ENCODE measurements at regions not wholly inside any gene's neighbourhood (a gene's known extent, or its start where the extent isn't known, plus 50 kb on each side); places are given as distances from the start of the nearest gene placed in this dataset.

DNA sequence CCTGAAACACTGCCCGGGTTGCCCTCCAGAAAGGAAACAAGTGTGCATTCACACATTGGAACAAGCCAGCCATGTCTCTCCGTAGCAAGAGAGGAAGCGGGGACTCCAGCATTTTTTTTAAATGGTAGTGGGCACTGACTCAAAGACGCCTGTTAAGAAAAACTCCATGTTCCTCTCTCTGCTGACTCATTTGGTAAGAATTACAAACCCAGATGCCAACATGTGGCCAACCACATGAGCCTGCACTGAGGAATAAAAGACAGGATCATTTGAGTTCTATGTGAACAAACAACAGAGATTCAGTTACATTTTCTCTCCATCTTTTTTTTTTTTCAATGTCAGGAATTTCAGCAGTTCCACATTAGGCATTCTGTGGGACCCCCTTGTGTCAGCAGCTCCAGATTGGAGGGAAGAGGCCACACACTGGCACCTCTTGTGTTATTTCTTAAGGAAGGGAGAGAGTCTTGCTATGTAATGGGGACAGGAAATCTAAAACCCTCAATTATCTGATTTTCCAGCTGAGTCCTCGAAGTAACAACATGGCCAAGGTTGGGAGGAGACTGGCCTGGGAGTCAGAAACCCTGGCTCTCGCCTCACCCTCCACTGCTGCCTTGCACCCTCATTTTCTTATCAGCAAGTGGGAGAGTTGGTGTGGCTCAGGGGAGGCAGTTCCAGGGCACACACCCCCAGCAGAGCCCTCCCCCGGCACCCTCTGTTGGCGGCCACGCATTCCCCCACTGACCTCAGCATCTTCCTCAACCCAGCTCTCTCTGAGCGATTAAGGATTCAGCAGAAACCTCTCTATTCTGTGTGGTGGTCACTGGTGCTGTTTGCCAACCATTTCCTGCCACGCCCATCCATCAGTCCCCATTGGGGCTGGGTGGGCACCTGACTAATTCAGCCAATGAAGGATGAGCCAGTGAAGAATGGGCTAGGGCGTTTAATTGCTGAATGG is 173.0 kb downstream of the FOXL1 start:
- DNase-seq, result no peak

DNA sequence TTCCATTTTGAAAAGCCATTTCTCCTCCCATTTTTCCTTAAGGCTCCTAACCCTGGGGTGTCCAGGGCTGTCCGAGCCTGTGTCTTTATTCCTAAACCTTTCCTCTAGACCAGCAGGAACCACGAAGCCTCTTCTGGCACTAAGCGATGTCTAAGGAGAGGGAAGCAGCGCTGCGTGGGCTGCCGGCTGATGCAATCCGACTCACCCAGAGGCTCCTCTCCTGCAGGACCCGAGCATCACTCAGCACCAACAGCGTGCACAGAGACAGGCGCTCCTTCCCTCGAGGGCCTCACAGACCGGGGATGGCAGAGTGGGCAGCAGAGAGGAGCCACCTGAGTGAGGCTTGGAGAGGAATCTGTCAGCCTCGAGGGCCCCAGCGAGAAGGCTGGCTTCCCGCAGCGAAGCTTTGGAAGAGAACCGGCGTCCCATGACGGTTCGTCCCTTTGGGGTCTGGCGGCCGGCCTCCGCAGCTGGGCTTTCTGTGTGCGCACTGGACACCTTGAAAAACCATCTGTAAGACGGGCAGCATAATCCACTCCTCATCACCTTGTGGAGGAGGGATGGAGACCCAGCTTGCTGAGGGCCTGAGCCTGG is 174.3 kb downstream of the FOXL1 start:
- no peak for DNase-seq

DNA sequence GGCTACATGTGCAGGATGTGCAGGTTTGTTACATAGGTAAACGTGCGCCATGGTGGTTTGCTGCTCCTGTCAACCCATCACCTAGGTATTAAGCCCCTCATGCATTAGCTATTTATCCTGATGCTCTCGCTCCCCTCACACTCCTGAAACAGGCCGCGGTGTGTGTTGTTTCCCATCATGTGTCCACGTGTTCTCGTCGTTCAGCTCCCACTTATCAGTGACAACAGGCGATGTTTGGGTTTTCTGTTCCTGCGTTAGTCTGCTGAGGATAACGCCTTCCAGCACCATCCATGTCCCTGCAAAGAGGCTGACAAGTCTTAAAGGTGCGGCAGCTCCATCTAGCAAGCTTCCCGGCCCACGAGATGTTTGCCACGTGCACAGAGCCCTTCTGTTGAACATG is 175.1 kb downstream of the FOXL1 start:
- DNase-seq, result no peak

DNA sequence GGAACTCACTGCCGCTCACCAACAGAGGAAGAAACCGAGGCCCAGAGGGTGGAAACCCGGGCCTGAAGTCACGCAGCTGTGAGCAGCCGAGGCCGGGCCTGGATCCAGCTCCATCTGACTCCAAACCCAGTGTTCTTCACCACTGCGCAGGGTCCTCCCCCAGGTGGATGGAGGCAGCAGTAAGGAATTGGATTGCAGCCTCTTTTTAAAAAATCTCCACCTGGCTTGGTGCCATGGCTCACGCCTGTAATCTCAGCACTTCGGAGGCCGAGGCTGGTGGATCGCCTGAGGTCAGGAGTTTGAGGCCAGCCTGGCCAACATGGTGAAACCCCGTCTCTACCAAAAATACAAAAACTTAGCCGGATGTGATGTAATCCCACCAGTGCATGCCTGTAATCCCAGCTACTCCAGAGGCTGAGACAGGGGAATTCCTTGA is 177.2 kb downstream of the FOXL1 start:
- no peak for DNase-seq

DNA sequence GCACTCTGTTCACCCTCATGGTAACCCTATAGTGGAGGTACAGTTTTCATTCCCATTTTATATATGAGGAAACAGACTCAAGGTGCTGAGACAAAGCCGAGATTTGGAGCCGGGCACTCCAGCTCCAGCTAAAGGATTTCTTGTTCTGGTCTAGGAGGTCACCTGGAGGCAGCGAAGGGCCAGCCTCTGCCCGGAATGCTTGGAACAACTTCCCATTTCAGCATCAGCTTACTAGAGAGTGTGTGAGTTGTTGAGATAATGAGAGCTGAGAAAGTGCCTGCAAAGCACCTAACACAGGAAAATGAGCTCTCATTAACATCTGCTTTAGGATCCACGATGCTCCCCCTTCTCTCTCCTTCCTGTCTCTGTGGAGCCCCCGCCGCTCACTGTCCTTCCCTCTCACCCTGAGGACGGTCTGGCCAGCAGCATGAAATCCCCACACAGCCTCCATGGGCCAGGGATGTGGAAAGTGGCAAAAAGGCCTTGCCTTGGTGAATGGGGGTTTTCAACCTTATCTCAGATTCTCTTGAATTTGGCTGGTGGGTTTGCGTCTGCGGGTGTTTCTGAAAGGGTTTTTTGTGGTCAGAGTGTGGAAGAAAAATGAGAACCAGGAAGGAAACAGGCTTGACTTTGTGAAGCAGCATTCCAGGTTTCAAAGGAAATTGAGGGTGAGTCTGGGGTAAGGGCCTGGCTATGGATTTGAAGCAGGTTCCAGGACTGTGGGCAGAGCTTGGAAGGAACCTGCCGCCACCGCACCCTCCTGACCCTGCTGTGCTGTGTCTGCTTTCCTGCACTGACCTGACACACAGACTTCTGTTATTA is 178.7 kb downstream of the FOXL1 start:
- DNase-seq, result no peak

DNA sequence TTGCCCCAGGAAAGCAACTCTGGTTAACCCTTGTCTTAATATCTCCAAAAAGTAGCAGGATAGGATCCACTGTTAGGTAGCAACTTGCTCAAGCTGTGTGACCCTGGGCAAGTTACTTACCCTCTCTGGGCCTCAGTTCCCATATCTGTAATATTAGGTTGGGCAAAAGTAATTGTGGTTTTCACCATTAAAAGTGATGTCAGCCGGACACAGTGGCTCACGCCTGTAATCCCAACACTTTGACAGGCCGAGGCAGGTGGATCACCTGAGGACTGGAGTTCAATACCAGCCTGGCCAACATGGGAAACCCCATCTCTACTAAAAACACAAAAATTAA is 179.3 kb downstream of the FOXL1 start:
- no peak for DNase-seq

DNA sequence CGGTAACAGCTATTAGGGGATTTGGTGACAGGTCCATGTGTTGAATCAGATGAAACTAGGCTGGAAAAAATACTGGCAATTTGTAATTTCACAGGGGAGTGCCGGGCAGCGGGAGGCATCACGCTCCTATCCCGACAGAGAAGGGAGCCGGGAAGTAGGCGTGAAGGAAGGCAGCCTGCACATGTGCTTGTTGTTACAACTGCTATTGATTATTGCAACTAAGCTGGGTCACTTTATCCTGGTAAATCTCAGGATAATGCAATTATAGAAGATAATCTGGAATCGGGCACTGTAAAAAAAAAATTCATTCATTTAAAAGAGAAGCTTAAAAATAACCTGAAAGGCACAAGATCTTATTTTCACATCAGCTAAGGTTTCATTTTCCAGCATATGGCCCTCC is 180.6 kb downstream of the FOXL1 start:
- DNase-seq, result no peak

DNA sequence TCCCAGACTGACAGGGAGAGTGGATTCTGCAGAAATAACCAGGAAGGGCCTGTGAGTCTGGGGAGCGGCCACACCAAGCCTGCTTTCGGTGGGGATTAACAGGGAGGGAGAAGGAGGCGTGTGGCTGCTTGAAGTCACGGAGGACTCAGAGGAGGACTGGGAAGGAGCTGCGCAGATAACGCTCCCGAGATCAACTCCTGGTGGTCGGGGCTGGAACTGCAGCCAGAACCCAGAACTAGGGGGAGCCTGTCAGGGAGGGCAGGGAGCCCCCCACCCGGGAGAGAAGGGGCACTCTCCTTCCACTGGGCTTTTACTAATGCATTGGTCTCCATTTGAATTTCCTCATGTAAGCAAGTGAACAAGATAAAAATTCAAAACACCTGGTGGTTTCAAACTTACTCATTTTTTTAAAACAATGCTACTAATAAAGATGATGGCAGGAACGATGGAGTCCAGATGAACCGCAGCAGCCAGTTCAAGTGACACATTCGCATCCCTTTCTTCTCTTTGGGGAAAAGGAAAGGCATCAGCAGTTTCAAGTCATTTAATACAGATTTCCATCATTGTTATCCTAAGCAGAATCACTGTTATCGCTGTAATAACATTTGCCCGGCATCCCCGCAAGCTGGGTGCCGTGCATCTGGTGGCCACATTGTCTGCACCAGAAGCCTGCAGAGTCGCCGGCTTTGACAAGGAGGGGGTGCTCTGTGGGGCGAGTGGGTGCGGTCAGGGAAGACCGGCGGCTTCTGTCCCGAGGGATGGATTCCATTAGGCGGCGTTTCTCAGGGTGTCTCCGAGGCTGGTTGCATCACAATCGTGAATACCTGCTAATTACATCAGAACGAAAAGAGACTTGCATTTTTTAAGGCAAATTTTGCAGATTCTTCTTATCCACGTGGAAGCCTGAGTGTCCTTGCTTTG is 183.0 kb downstream of the FOXL1 start:
- peak in 3 of 5 experiments; percentile 11 to 31 (median 12) for DNase-seq

DNA sequence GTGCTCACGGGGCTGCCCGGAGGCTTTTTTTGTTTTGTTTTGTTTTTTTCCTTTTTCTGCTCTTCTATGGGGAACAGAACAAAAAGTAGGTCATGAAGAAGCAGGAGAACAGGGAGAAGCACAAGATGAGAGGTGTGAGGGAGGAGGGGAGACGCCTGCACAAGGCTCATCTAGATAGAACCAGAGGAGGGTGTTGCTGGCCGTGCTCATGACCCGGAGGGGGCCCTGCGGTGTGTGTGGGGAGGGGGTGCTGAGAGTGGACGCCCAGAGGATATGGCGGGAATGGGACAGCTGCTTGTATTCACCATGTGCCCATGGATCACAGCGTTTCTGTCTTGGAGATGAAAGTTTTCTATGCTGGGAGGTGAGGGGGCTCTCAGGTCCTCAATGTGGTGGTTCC is 183.7 kb downstream of the FOXL1 start:
- DNase-seq, result no peak

DNA sequence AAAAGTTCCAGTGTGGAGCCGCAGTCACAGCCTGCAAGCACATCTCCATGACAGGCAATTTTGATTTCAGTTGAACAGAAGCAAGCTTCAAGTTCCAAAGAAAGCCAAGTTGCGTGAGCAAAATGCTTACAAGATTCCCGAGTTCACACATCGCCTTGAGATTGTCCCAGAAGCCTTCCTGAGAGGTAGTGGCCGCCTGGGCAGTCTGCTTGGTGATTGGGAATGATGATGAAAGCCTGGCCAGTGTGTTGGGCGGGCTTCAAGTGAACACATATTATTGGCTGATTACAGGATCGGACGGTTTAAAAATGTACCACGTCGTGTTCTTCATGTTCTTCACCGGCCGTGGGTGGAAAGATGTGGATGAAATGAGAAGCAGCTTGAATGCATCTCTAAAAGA is 185.5 kb downstream of the FOXL1 start:
- DNase-seq, result no peak

DNA sequence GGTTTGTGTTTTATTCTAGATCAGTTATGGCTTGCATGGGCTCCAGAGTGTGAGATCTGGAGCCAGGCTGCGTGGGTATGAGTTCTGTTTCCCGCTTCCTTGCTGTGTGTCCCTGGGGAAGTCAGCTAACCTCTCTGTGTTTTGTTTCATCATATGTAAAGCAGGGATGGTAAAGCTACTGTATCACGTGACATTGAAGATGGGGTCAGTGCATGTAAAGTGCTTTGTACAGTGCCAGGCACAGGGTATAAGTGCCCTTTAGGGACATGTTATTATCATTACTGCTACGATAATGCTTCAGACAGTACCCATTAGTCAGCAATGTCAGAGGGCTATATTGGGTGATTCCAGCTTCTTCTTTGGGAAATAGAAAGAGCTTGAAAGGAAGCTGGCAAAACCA is 186.2 kb downstream of the FOXL1 start:
- DNase-seq, result no peak

DNA sequence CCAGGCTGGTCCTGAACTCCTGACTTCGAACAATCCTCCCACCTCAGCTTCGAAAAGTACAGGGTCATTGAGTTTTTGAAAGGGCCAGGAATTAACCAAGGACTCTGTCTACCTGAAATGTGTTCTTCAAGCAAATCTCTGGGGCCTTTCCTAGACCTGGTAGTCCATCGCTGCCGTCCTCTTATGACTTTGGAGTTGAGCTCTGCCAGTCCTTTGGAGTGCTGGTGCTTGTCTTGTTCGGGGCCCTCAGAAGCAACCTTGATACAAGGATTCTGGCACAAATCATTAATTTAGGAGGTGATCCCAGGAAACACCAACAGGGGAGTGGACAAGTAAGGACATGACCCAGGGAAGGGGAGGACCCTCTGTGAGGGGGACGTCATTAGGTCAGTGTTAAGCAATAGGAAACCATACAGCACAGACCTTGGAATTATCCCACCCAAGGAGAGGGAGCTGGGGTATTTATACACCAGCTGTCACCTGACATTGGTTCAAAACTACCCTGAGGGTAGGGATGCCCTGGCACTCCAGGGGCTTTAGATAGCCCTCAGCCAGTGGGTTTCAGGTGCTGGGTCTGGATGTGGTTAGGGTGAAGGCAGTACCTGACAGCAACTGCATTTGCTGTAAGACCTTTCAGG is 187.2 kb downstream of the FOXL1 start:
- no peak for DNase-seq

DNA sequence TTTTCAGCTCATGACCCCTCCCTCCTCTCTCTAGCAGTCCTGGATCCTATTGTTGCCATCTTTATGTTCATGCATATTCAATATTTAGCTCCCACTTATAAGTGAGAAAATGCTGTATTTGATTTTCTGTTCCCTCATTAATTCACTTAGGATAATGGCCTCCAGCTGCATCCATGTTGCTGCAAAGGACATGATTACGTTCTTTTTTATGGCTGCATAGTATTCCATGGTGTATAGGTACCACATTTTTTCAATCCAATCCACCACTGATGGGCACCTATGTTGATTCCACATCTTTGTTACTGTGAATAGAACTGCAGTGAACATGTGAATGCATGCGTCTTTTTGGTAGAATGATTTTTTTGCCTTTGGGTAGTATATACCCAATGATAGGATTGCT is 188.4 kb downstream of the FOXL1 start:
- DNase-seq, result no peak

DNA sequence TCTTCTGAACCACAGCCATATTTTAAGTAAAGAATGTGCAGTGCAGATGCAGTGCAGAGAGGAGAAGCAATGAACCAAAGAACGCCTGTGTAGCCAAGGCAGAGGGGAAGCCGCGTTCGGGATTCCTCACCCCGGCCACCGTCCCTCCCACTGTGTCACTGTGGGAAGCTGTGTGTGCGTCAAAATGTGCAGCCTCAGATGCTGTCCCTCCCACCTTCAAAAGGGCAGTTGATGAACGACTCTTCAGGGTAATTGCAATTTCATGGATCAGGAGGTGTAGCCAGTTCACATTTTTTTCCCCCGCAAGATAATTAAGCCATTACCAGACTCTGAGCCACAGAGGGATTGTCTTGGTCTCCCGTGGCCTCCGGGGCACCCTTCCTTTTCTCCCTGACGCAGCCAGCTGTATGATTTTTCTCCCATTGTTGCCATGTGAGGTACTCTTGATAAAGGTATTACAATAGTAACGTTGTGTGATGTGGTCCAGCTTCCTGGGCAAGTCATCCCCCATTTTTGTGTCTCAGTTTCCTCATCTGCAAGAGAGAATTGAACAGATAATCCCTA is 190.0 kb downstream of the FOXL1 start:
- DNase-seq, result no peak

DNA sequence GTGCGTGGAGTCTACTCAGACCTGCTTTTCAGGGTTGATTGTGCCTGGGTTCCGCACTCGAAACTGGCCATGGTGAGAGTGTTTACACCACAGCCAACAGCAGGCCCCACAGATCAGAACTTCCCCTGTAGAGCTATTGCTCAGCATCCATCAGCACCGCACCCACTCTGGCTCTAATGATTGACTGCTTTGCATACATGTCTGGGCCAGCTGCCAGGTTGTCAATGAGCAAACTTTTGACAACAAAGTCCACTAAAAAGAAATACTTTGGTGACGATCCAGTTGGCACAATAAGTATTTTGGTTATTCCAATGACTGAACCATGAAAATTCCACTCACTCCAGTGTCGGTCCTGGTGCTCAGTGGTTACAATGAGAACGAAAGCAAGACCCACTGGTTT is 190.7 kb downstream of the FOXL1 start:
- DNase-seq, result no peak

DNA sequence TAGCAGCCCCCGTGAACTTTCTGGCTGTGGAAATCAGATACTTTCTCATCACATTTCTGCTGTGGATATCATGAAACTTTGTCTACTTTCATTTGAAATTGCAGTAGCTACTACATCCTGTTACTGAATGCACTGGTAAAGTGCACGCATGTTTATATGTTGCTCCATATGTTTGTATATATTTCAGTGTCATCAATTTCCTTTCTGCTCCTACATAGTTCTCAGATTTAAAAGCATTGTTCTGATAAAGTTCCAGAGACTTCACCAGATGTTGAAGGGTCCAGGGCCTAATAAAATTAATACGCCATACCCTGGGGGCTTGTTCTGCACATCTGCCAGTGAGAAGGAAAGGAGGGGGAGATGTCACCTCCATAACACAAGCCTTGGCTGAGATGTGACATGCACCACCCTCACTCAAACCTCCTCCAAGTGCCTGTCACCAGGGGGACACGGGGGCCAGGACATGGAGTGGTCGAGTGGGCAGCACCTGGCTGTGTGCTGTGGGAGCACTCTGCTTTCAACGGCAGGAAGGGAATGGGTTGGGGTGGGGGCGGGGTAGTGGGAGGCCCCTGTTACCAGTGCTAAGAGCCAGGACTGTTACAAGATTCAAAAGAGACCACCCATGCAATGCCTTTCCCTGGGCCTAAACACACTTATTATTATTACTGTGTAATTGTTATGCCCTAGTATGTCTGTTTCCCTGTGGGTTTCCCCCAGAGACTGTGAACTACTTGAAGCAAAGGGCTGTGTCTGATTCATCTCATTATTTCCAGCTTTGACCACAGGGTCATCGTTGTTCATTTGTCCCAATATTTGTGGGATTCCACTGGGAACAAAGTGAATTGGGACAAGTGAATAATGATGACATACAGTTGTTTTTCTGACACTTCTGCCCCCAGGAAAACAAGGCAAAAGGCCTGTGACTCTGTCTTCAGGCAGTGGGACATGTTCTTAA is 193.4 kb downstream of the FOXL1 start:
- DNase-seq, result no peak

DNA sequence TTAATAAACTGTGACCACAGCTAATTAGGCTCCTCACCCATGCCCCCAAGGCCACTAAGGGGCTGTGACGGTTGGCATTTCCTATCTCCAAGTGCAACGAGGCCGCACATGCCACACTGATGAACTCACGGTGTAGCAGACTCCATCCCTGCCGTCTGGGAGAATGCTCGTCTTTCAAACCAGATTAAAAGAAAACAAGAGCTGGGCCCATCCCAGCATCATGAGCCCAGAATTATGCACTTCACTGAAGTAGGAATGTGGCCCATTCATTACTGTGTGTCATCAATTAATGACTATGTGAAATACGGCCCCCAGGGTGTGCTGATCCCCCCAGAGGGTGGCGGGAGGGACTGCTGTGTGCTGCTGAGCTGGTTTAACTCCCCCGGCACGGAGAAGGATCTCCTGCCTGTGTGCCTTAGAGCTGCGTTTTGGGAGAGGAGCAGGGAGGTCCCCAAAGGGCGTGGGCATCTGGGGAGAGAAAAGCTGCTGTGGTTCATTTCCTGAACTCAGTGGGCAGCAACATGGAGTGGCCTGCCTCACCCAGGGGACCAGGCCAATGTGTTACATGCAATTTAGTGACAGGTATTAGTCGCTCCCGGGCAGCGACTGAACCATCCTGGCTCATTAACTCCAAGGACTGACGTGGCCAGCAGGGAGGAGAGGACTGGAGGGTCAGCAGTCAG is 194.5 kb downstream of the FOXL1 start:
- no peak for DNase-seq

DNA sequence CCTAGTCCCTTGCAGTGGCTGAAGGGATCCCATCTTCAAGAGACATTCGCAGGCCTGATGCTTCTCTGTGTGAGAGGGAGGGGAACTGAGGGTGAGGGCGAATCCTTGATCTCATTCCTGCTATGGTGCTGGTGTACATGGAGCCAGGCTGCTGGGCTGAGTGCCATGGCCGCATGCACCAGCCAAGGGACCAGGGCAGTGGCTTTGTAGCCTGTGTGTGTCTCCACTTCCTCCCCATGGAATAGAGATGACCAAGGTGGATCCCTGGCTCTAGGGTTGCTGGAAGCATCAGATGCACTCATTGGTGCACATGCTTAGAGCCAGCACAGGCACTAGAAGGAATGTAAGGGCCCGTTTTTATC is 195.0 kb downstream of the FOXL1 start:
- no peak for DNase-seq

DNA sequence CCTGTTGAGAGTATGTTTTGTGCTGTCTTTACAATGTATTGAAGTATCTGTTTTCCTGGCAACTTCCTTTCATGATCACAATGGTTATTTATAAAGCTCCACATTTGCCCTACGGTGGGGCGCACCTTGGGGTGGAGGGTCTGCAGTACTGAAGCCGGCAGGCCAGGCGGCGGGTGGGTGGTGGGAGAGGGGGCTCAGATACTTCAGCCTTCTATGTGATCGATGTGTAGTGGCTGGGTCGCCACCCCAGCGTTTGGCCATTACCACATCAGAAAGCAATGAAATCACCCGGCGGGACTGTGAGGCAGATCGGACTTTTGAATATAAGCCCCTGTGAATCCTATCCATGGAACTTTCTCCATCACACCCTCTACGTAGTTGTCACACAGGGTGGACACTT is 196.6 kb downstream of the FOXL1 start:
- no peak for DNase-seq

DNA sequence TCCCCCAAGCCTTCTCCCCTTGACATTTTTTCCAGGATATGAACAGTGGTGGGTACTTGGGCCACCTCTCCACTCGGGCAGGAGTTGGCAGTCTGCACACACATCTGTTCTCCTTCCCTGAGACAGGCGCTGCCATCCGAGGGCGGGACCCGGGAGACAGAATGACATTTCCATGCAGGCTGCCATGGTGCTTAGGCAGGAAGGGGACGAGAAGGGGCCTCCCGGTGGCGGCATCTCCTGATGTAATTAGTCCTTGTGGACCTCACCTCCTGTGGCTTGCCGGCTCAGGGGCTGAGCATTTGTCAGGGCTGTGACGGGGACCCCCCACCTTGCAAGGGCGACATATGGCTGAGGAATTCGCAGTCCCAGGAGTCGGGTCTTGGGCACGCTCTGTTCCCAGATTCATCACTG is 197.2 kb downstream of the FOXL1 start:
- no peak for DNase-seq
